GM19328 (cell line): ENCODE measurements at regions not wholly inside any gene's neighbourhood (a gene's known extent, or its start where the extent isn't known, plus 50 kb on each side); places are given as distances from the start of the nearest gene placed in this dataset.
"Not testable (repeated sequence)": the region's sequence is repeated elsewhere in the genome, so short reads cannot be mapped to it uniquely, and the experiment has no call there.

ENCODE experiments used
- ATAC-seq: cut with Tn5 transposase; IDR thresholded peaks from one replicate; pipeline ENCODE4 v1.9.1; 2021; ENCODE audit warnings: mild to moderate bottlenecking, moderate library complexity; ENCODE audit not compliant: unreplicated experiment

DNA sequence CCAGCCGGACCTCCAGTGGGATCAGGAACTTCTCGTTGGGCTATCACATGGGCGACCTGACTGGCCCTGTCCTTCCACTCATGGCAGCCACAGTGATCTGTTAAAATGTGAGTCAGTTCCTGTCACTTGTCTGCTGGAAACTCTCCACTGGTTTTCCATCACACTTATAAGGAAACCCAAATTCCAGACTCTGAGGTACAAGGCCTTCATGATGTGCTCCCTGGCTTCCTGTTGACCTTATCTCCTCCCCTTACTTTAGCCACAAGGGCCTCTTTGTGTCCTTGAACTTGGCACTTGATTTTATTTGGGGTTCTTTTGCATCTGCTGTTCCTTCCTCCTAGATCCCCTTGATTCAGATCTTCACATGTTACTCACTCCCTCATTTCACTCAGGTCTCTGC is 96.8 kb downstream of the TENT5C start:
- ATAC-seq = no peak

DNA sequence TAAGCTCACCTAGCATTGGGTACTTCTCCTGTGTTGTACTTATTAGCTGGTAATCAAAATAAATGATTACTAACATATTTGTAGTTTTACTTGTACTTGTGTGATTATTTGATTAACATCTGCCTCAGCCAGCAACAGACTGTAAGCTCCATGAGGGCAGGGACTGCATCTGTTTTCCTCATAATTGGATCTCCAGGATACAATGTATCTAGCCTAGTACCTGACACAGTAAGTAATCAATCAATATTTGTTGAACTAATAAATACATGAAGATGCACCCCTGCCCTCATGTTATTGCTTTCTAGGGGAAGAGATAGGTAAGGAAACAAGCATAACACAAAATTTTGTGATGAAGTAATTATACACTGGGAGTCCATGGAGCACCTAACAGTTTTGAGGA is 101.5 kb downstream of the TENT5C start:
- ATAC-seq = no peak

DNA sequence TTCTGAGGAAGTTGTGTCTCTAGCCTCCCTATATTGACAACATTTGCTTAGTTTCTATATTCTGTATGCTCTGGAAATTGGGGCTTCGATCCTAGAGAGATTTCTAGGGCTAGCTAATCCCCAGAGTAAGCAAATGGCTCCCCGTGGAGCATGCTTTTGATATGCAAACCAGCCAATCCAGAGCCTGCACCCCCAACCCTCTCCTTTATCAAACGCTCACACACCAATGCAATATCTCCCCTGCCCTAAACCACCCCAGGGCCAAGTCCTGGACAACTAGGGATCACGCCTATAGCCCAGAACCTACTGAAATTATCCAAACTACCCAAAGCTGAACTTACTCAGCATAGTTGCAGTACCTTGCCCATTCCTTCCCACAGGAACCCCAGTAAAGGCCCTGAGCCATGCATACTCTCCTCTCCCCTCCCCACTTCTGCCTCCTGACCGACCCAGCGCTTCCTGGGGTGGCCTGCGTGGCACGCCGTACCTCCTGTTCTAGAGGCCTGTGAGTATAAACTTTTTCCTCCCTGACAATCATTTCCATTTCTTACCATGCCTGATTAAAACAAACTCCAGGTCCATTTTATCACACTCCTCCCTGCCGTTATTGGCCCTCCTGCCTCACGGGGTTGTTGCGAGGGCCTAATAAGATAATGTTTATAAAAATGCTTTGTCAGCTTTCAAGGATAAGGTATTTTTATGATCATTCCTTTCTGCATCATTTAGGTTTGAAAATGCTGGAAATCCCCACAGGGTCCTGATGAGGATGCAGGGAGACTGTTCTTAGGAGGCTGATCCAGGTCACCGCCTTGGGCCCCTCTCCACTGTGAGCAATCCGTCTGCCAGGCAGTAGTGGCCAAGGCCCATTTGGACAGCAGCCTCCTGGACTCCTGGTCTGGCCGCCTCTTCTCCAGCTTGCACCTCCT is 102.7 kb downstream of the TENT5C start:
- ATAC-seq = no peak

DNA sequence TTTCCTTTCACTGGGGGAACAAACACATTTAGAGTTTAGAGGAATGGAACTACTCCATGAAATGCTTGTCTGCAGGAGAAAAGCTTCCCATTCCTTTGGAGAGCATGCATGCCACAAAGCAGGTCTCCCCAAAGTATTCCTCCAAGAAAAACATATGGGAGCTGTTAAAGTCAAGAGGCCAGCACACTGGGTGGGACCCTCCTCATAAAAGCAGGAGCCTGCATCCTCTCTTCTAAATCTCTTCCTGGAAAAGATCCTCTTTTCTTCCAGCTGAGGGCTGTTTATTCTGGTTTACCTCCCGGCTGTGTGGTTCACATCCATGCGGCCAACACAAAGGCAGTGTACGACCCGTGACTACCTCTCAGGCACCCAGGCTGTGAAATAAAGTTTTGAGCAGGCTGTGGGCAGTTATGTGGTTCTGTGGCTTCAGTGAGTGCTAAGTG is 103.4 kb downstream of the TENT5C start:
- no peak for ATAC-seq

DNA sequence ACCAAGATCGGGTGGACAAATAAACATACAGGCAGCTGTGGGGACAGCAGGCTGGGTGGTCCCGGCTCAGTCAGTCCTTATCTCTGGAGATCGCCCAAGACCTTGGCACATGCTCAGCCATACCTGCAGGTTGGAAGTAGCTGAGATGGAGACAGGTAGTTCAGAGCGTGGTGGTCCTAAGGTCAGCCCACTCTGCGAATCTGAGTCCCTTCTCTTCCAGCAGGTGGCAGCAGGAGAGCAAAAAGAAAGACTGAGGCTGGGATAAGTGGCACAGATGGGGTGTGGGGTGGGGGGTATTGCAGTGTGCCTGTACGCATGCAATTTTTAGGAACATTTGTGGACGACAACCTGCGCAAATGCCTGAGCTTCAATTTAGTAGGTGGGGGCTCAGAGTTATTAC is 104.9 kb downstream of the TENT5C start:
- no peak for ATAC-seq

DNA sequence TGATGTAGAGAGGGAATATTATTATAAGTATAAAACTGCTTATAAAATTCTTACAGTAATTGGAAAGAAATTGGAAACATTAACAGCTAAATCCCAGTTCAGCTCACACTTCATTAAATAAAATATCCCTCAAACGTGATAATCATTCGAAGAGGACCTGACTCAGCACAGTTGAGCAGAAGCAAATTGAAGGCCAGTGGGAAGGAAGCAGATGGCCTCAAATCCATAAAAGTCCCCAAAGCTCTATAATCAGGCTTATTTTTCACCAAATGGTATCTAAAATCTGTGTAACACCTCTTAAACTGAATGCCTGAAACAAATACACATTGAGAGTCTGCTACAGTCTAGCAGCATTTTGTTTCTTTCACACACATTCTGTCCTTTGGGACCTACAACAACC is 106.8 kb downstream of the TENT5C start:
- no peak for ATAC-seq

DNA sequence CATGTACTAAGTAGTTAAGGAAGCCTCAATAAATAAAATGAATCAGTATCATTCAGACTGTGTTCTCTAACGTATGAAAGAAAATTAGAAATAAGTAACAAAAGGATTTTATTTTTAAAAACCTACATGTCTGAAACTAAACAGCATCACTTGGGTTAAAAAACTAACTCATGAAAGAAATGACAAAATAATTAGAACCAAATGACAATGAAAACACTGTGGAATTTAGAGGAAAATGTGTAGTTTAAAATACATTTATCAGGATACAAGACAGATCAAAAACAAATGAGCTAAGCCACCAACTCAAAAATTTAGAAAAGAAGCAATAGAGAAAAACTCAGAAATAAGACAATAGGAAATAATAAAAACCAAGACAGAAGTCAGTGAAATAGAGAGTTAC is 108.7 kb downstream of the TENT5C start:
- no peak for ATAC-seq

DNA sequence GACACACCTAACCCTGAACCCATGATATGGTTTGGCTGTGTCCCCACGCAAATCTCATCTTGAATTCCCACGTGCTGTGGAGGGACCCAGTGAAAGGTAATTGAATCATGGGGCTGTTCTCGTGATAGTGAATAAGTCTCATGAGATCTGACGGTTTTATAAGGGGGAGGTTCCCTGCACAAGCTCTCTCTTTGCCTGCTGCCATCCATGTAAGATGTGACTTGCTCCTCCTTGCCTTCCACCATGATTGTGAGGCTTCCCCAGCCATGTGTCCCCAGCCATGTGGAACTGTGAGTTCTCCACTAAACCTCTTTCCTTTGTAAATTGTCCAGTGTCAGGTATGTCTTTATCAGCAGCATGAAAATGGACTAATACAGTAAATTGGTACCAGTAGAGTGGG is 110.2 kb downstream of the TENT5C start:
- ATAC-seq = not testable (repeated sequence)

DNA sequence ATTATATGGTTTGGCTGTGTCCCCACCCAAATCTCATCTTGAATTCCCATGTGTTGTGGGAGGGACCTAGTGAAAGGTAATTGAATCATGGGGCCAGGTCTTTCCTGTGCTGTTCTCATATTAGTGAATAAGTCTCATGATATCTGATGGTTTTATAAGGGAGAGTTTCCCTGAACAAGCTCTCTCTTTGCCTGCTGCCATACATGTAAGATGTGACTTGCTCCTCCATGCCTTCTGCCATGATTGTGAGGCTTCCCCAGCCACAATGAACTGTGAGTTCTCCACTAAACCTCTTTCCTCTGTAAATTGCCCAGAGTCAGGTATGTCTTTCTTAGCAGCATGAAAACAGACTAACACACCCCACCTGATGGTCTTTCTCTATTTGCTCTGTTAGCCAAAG is 112.1 kb downstream of the TENT5C start:
- not testable (repeated sequence) for ATAC-seq

DNA sequence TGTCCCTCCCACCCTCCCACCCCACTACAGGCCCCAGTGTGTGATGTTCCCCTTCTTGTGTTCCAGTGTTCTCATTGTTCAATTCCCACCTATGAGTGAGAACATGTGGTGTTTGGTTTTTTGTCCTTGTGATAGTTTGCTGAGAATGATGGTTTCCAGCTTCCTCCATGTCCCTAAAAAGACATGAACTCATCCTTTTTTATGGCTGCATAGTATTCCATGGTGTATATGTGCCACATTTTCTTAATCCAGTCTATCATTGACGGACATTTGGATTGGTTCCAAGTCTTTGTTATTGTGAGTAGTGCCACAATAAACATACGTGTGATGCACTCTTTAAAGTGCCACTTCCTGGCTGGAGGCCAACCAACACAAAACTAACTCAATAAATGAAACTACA is 112.7 kb downstream of the TENT5C start:
- ATAC-seq = not testable (repeated sequence)

DNA sequence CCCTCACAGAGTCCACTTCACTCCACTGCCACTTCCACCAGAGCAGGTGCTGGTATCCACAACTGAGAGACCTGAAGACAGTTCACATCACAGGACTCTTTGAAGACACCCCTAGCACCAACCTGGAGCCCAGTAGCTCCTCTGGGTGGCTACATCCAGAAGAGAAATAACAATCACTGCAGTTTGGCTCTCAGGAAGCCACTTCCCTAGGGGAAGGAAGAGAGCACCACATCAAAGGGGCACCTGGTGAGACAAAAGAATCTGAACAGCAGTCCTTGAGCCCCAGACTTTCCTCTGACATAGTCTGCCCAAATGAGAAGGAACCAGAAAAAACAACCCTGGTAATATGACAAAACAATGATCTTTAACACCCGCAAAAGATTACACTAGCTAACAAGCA is 113.2 kb downstream of the TENT5C start:
- no peak for ATAC-seq

DNA sequence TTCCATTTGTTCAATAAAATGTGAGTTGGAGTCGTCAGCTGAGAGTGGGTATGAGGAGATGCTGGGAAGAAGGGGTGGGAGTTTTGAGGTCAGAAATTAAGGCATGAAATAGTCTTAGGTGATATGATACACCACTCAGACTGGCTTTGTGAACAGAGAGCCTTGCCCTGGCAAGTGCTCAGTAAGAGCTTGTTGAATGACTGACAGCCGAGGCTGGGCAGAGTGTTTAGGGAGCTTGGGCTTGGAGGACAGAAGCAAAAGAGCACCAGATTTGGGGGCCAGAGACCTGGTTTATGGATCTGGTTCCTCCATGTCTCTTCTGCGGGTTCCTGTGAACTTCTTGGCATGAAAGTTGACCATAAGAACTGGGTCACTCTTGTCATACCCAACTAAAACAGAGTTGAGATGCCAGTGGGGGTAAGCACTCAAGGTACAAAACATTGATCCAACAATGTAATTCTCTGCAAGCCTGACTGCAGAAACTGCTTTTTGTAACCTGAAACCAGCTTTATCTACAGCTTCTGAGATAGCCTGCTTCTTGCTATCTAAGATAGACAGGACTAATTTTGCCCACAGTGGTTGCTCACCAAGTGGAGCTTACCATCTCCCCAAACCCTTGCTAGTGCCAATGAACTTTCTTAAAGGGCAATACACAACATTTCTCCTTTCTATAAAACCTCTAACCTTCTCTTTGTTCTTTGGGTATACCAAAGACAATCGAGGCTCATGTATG is 126.4 kb downstream of the TENT5C start:
- ATAC-seq = no peak

DNA sequence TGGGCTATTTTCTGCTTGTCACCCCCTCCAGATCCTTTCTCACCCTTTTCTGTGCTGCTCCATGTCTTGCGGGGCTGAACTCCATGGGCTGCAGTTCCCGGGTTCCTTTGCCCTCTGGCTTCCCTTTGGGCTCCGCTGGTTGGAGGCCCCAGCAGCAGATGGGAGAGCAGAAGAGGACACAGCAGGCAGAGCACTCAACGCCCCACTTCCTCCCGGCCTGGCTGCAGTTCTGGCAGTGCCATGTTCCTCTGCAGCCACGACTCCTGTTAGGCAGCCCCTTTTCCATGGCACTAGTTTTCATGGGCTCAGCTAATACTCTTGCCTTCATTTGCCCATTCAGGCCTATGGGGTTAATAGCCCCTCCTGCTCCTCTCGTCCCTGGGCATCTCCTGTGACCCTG is 127.1 kb downstream of the TENT5C start:
- no peak for ATAC-seq

DNA sequence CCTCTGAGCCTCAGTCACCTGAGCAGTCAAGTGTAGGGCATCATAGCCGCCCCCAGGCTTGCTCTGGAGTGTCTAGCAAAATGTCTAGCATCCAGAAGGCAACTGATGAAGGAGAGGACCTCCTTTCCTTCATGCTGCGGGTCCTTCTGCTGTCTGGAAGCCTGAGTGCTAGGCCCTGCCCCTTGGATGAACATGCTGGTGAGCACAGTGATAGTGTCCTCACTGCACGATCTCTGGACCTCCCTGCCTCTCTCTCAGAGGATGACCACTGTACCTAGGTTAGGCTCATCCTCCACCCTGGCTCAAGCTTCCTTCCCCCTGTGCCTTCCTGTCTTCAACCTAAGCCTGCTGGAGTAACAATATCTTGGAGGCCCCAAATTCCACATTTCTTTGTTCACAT is 128.6 kb downstream of the TENT5C start:
- no peak for ATAC-seq

DNA sequence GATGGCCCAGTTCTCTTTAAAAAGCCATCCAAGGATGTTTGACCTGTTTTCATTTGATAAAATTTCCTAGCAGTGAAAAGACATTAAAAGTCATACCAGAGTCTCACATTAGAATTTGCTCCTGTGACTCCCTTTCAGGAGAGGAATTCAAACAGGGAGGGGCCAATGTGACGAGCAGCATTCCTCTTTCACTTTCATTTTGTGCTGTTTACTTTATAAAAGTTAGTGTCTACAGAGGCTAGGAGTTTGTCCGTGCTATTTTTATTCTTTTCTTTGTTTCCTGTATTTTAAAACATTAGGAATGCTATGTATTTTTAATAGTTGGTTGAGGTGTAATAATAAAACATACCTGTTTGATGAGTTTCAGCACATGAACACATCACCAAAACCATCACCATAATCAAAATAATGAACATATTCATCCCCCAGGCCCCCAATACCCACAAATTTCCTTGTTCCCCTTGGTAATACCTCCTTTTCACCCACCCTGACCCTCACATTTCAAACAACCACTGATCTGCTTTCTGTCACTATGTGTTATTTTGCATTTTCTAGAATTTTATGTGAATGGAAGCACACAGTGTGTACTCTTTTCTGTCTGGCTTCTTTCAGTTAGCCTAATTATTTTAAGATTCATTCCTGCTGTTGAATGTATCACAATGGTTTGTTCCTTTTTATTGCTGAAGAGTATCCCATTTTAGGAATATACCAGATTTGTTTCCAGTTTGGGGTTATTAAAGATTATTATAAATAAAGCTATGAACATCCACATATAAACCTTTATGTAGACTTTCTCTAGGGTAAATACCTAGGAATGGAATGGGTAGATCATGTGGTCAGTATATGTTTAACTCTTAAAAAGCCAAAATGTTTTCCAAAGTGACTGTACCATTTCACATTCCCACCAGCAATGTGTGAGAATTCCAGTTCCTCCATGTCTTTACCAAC is 129.5 kb downstream of the TENT5C start:
- no peak for ATAC-seq

DNA sequence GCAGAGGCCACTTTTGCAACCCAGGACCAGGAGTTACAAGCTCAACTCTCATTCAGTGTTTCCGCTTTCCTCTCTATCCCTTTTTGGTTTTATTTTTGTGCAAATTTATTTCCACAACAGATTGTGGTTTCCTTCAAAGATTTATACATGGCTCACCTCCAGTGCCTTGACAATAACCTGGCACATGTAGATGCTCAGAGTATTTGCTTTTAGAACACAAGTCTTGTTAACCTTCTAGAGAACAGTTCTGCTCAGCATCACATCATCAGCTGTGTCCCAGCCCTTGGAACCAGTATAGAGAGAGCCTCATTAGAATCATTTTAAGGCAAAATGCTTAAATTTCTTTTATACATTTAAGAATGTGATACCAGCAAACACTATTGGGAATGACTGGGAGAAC is 133.7 kb downstream of the TENT5C start:
- ATAC-seq = no peak

DNA sequence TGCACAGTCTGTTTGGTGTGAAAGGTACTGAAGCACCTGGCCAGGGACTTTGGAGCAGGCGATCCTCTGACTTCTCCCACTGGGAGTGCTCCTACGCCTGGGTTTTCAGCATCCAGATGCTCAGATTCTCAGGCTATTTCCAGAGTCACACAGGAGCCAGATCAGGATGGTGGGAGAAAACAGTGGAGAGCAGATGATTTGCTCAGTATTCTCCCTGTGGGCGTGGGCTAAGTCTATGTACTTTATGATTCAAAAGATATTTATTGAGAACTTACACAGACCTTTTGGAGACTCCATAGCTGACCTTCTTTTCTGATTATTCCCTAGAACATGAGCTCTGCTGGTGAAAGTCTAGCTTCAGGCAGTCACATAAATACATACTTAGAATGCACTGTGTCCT is 134.6 kb downstream of the TENT5C start:
- ATAC-seq = no peak

DNA sequence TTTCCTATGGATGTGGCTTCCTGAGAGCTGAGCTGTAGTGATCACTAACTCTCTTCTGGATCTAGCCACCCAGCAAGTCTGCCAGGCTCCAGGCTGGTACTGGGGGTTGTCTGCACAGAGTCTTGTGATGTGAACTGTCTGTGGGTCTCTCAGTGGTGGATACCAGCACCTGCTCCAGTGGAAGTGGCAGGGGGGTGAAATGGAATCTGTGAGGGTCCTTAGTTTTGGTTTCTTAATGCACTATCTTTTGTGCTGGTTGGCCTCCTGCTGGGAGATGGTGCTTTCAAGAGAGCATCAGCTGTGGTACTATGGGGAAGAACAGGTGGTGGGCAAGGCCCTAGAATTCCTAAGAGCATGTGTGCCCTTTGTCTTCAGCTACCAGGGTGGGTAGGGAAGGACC is 140.7 kb downstream of the TENT5C start:
- not testable (repeated sequence) for ATAC-seq

DNA sequence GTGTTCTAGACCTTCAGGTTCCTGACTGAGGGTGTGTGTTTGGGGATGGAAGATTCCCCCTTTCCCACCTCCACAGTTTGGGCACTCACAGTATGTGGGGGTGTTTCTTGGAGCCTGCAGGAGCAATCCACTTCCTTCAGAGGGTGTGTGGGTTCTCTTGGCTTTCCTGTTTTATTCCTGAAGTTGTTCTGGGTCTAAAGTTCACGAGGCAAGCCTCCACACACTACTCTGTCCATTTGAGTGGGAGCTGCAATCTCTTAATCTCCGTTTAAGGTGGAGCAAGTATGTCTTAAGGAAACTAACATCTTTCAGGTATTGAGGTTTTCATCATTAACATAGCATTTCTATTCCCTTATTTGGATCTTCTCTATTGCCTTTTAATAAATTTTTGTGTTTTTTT is 141.8 kb downstream of the TENT5C start:
- ATAC-seq = no peak

DNA sequence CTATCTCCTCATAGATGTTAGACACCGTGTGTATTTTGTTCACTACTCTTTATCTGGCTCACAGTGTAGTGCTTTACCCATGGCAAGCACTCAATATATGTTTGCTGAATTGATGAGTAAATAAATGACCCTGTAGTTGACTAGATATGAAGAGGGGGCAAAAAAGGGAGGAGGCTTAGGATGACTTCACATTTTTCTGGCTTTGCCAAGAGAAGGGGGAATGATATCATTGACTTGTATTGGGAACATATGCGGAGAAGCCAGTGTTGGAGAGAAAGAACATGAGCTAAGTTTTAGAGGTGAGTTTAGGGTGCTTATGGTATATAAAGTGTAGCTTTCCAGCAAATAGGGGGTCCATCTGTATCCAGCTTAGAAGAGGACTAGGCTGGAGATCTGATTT is 145.5 kb downstream of the TENT5C start:
- ATAC-seq = no peak

DNA sequence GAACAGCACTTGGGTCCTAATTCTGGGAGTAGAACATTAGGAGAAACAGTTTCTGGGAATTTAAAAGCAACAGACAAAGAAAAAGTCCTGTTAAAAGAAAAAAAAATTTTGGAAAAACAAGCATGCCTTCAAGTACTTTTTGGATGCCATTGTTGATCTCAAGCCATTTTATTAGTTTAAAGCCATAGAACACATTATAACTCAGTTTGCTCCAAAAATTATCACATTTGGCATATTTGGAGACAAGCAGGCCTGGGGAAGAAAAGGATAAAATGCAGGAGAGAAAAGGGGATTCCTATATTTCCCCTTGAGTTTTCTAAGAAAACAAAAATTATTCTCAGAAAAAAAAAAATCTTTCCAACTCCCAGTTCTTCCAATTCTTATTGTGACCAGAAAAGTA is 146.8 kb downstream of the TENT5C start:
- ATAC-seq = no peak
